NCI-H748 treated with DMSO at 0.1 percent for 48 hours (cell line): ENCODE measurements at regions not wholly inside any gene's neighbourhood (a gene's known extent, or its start where the extent isn't known, plus 50 kb on each side); places are given as distances from the start of the nearest gene placed in this dataset.
"Not testable (repeated sequence)": the region's sequence is repeated elsewhere in the genome, so short reads cannot be mapped to it uniquely, and the experiment has no call there.

ENCODE experiments used
- DNase-seq: peaks from one replicate; lab custom pipeline; 2025; lab: John Stamatoyannopoulos, UW

- no peak for DNase-seq
Measured at GRCh38 chr9:34907044-34907443, 51.0 kb upstream of the PHF24 start.

GRCh38 chr9:34899535-34900158 is 58.4 kb upstream of the PHF24 start:
- DNase-seq = peak; percentile 75

- DNase-seq = no peak
Measured at GRCh38 chr9:34898846-34899245, 59.2 kb upstream of the PHF24 start.

GRCh38 chr9:34896112-34896511 is 62.0 kb upstream of the PHF24 start:
- no peak for DNase-seq

GRCh38 chr9:34892886-34893285 is 65.2 kb upstream of the PHF24 start:
- DNase-seq = no peak

- no peak for DNase-seq
Measured at GRCh38 chr9:34891386-34891785, 66.7 kb upstream of the PHF24 start.

- DNase-seq = no peak
Measured at GRCh38 chr9:34887841-34888240, 70.2 kb upstream of the PHF24 start.

- no peak for DNase-seq
Measured at GRCh38 chr9:34884747-34885189, 73.3 kb upstream of the PHF24 start.

- no peak for DNase-seq
Measured at GRCh38 chr9:34876096-34876495, 82.0 kb upstream of the PHF24 start.

GRCh38 chr9:34869390-34869789 is 88.7 kb upstream of the PHF24 start:
- no peak for DNase-seq

- no peak for DNase-seq
Measured at GRCh38 chr9:34866614-34867013, 91.5 kb upstream of the PHF24 start.

GRCh38 chr9:34863426-34863825 is 94.7 kb upstream of the PHF24 start:
- DNase-seq = no peak

GRCh38 chr9:34862836-34863235 is 95.2 kb upstream of the PHF24 start:
- no peak for DNase-seq

- no peak for DNase-seq
Measured at GRCh38 chr9:34862043-34862442, 96.0 kb upstream of the PHF24 start.

GRCh38 chr9:34855016-34855415 is 103.1 kb upstream of the PHF24 start:
- DNase-seq = not testable (repeated sequence)

GRCh38 chr9:34830068-34830467 is 120.1 kb upstream of the CCL21 start:
- DNase-seq = no peak

- no peak for DNase-seq
Measured at GRCh38 chr9:34826999-34827538, 117.1 kb upstream of the CCL21 start.

GRCh38 chr9:34825775-34826174 is 115.8 kb upstream of the CCL21 start:
- no peak for DNase-seq

- DNase-seq = no peak
Measured at GRCh38 chr9:34823778-34824177, 113.8 kb upstream of the CCL21 start.

GRCh38 chr9:34810187-34810524 is 100.2 kb upstream of the CCL21 start:
- no peak for DNase-seq

GRCh38 chr9:34809504-34810186 is 99.7 kb upstream of the CCL21 start:
- no peak for DNase-seq

GRCh38 chr9:34802916-34803315 is 93.0 kb upstream of the CCL21 start:
- DNase-seq = no peak

- no peak for DNase-seq
Measured at GRCh38 chr9:34797367-34797766, 87.4 kb upstream of the CCL21 start.

- no peak for DNase-seq
Measured at GRCh38 chr9:34796924-34797323, 87.0 kb upstream of the CCL21 start.
